Mesothelial cell of epicardium (in vitro differentiated cells): ENCODE measurements at regions not wholly inside any gene's neighbourhood (a gene's known extent, or its start where the extent isn't known, plus 50 kb on each side); places are given as distances from the start of the nearest gene placed in this dataset.

Experiments used
- DNase-seq, 2 experiments: peaks; one replicate each; pipeline ENCODE4 v3.0.0; 2021; ENCODE audit warnings: low spot score in 2 of 2; ENCODE audit not compliant: unreplicated experiment in 2 of 2
- H3K27ac Mint-ChIP-seq: 2 replicates; pipeline ENCODE4 v1.8.0; 2021; ENCODE audit warnings: mixed read lengths
- H3K27me3 Mint-ChIP-seq: 2 replicates; pipeline ENCODE4 v1.8.0; 2021; ENCODE audit warnings: low read depth, mixed read lengths
- H3K36me3 Mint-ChIP-seq: 2 replicates; pipeline ENCODE4 v1.8.0; 2021; ENCODE audit warnings: mixed read lengths
- H3K4me1 Mint-ChIP-seq: 2 replicates; pipeline ENCODE4 v1.8.0; 2021; ENCODE audit warnings: mixed read lengths
- H3K4me3 Mint-ChIP-seq: 2 replicates; pipeline ENCODE4 v1.8.0; 2021; ENCODE audit warnings: mild to moderate bottlenecking, moderate library complexity, mixed read lengths
- H3K9me3 Mint-ChIP-seq: 2 replicates; pipeline ENCODE4 v1.8.0; 2021; ENCODE audit warnings: mixed read lengths
- CTCF ChIP-seq: fragments of 200-600 bp; sonication (generic); IDR thresholded peaks from one replicate; pipeline ENCODE4 v1.5.0; 2021; ENCODE audit warnings: antibody characterized with exemption; ENCODE audit not compliant: unreplicated experiment

DNA sequence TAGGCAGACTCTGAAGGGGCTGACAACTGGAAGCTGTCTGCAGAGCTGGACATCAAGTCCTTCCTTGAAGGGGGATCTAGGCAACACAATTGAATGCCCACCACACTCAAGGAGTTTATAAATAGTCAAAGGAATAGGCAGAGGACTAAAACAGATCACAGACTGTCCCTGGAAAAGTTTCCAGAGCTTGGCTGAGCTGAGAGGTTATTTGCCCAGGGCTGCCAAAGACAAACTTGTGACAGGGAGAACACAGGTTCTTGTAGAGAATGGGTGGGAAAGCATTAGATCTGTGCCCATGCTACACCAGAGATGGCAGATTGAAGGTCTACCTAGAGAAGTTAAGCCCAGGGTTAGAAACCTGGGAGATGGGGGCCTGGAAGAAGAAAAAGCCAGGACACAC, 344.6 kb downstream of the MID1IP1 start:
- H3K36me3 Mint-ChIP-seq = no peaks in the 10 kb centered on the region
- no peak overlapping the region for H3K27ac Mint-ChIP-seq
- peaks cover 22% of the 10 kb centered on the region for H3K9me3 Mint-ChIP-seq
- H3K4me1 Mint-ChIP-seq = peaks cover 15% of the 10 kb centered on the region
- no peaks in the 10 kb centered on the region for H3K27me3 Mint-ChIP-seq
- no peak for TF ChIP-seq CTCF
- no peak overlapping the region for H3K4me3 Mint-ChIP-seq
- DNase-seq = no peak

DNA sequence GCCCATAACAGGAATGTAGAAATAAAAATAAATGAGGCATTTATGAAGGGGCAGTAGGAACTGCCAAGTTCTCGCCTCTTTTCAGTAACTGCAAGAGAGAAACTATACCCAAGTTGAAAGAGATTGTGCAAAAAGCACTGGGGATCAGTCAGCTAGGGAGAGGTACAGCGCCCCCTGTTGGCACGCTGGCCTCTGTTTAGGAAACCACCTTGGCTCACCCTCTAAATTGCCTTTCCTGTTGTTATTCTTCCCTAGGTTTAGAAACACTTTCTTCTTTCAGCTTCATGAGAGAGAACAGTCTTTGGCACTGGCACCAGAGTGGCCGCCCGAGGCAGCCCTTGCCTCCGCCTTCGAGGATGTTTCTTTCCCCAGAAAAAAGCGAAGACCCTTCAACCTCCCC, 348.5 kb downstream of the MID1IP1 start:
- H3K36me3 Mint-ChIP-seq = no peaks in the 10 kb centered on the region
- H3K4me1 Mint-ChIP-seq = peaks cover 32% of the 10 kb centered on the region
- TF ChIP-seq CTCF = peak; percentile 70
- H3K9me3 Mint-ChIP-seq = peaks cover 19% of the 10 kb centered on the region
- H3K27me3 Mint-ChIP-seq = no peaks in the 10 kb centered on the region
- DNase-seq = peak; percentile 42 to 76
- H3K27ac Mint-ChIP-seq = no peak overlapping the region
- H3K4me3 Mint-ChIP-seq = no peak overlapping the region

DNA sequence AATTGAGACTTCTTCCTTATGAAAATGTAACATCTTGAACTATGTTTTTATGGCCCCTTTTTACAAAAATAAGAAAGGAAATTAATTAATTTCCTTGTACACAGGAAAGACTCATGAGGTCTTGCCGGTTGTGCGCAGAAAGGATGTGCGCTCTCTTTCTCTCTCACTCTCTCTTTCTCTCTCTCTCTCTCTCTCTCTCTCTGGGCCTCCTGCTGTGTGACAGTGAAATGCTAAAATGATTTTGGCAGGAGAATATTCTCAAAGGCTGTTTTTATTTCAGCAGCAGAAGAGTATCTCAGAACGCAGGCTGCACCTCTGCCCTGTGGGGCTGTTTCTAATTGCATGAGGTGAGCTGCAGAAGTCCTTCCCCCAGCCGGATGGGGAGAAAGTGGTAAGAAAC, 349.0 kb downstream of the MID1IP1 start:
- no peaks in the 10 kb centered on the region for H3K36me3 Mint-ChIP-seq
- H3K9me3 Mint-ChIP-seq = peaks cover 23% of the 10 kb centered on the region
- no peak overlapping the region for H3K4me3 Mint-ChIP-seq

DNA sequence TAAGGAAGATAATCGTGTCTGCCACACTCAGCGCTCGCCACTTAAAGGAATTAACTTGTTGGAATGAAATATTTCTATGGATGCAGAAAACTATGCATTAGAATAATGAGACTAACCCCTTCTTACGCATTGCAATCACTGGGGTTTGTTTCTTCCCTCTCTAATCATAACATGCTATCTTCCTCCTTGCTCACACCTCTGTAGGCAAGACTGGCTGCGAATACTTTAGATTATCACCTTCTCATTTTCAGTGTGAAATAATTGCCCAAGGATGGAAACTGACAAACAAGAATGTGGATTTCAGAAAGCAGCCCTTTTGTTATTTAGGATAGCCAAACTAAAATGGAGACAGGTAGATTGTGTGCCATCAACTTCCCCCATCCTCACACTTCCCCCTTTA, 349.4 kb downstream of the MID1IP1 start:
- H3K27ac Mint-ChIP-seq = no peak overlapping the region
- peaks cover 32% of the 10 kb centered on the region for H3K4me1 Mint-ChIP-seq
- H3K9me3 Mint-ChIP-seq = peaks cover 23% of the 10 kb centered on the region
- no peaks in the 10 kb centered on the region for H3K27me3 Mint-ChIP-seq
- H3K4me3 Mint-ChIP-seq = no peak overlapping the region
- TF ChIP-seq CTCF = no peak
- no peak for DNase-seq
- H3K36me3 Mint-ChIP-seq = no peaks in the 10 kb centered on the region

More for the DNA sequence above, 349.0 kb downstream of the MID1IP1 start:
- no peak for DNase-seq
- Mint-ChIP-seq H3K27me3 (no peaks in the 10 kb centered on the region), H3K4me1 (peaks cover 32% of the 10 kb centered on the region), H3K27ac (no peak overlapping the region)
- TF ChIP-seq CTCF = no peak

GRCh38 chrX:39152106-39152649, 350.9 kb downstream of the MID1IP1 start:
- peaks cover 39% of the 10 kb centered on the region for H3K4me1 Mint-ChIP-seq
- H3K4me3 Mint-ChIP-seq = no peak overlapping the region
- no peaks in the 10 kb centered on the region for H3K36me3 Mint-ChIP-seq
- H3K27me3 Mint-ChIP-seq = no peaks in the 10 kb centered on the region
- peaks cover 14% of the 10 kb centered on the region for H3K9me3 Mint-ChIP-seq
- peak; percentile 63 for TF ChIP-seq CTCF
- H3K27ac Mint-ChIP-seq = no peak overlapping the region
- peak in 1 of 2 experiments; percentile 70 for DNase-seq

DNA sequence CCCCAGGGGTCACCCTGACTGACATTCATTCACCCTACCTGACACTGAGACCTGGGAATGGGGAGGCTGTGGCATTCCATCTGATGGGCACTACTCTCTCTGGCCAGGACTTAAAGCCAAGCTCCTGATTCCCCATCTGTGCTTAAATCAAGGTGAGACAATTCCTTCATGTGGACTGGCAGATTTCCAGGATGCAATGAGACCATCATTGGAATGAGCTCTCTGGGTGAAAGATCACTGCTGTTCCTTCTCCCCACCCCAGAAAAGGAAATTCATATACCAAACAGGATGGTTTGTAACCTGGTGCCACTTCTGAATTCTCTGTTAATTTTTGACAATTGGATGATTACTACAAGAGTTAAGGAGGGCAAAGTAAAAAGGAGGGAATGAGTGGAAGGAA, 354.8 kb downstream of the MID1IP1 start:
- H3K4me1 Mint-ChIP-seq = peaks cover 51% of the 10 kb centered on the region
- no peak for DNase-seq
- H3K27ac Mint-ChIP-seq = no peak overlapping the region
- no peak overlapping the region for H3K4me3 Mint-ChIP-seq
- no peaks in the 10 kb centered on the region for H3K27me3 Mint-ChIP-seq
- no peak for TF ChIP-seq CTCF
- no peaks in the 10 kb centered on the region for H3K36me3 Mint-ChIP-seq
- H3K9me3 Mint-ChIP-seq = peaks cover 22% of the 10 kb centered on the region
